ENCODE measurements at regions not wholly inside any gene's neighbourhood (a gene's known extent, or its start where the extent isn't known, plus 50 kb on each side); places are given as distances from the start of the nearest gene placed in this dataset.

- H3K4me3 ChIP-seq (ENCODE audit: low read depth in 1 of 5, low read length in 5 of 5) = no peak overlapping the region
- H3K9me3 ChIP-seq (ENCODE audit: control insufficient read depth in 5 of 5, low read length in 5 of 5) = no peaks in the 10 kb centered on the region
- H3K9ac ChIP-seq (ENCODE audit: low read length in 5 of 5) = no peak overlapping the region
- no peak overlapping the region for H3K27ac ChIP-seq (ENCODE audit: low read depth, low read length)
- H3K4me1 ChIP-seq (ENCODE audit: control insufficient read depth in 5 of 5, insufficient read depth in 5 of 5, low read length in 5 of 5) = peaks cover 3 to 42% (median 37%) of the 10 kb centered on the region in 5 donors
- H3K27me3 ChIP-seq (ENCODE audit: control insufficient read depth in 5 of 5, insufficient read depth in 4 of 5, low read length in 5 of 5) = no peaks in the 10 kb centered on the region
- H3K36me3 ChIP-seq (ENCODE audit: control insufficient read depth in 5 of 5, insufficient read depth in 5 of 5, low read length in 5 of 5) = no peaks in the 10 kb centered on the region
Measured at GRCh38 chr12:89215196-89215595, 137.1 kb downstream of the DUSP6 start.

- H3K9ac ChIP-seq (ENCODE audit: low read length in 5 of 5) = no peak overlapping the region
- H3K36me3 ChIP-seq (ENCODE audit: control insufficient read depth in 5 of 5, insufficient read depth in 5 of 5, low read length in 5 of 5) = no peaks in the 10 kb centered on the region
- peaks cover 3 to 49% (median 43%) of the 10 kb centered on the region in 5 donors for H3K4me1 ChIP-seq (ENCODE audit: control insufficient read depth in 5 of 5, insufficient read depth in 5 of 5, low read length in 5 of 5)
- no peaks in the 10 kb centered on the region for H3K27me3 ChIP-seq (ENCODE audit: control insufficient read depth in 5 of 5, insufficient read depth in 4 of 5, low read length in 5 of 5)
- no peak overlapping the region for H3K4me3 ChIP-seq (ENCODE audit: low read depth in 1 of 5, low read length in 5 of 5)
- H3K27ac ChIP-seq (ENCODE audit: low read depth, low read length) = peak overlapping the region; percentile 70
- H3K9me3 ChIP-seq (ENCODE audit: control insufficient read depth in 5 of 5, low read length in 5 of 5) = no peaks in the 10 kb centered on the region
Measured at GRCh38 chr12:89213747-89214146, 138.6 kb downstream of the DUSP6 start.

GRCh38 chr12:89213139-89213538, 139.2 kb downstream of the DUSP6 start:
- H3K27me3 ChIP-seq (ENCODE audit: control insufficient read depth in 5 of 5, insufficient read depth in 4 of 5, low read length in 5 of 5) = no peaks in the 10 kb centered on the region
- no peaks in the 10 kb centered on the region for H3K36me3 ChIP-seq (ENCODE audit: control insufficient read depth in 5 of 5, insufficient read depth in 5 of 5, low read length in 5 of 5)
- H3K9ac ChIP-seq (ENCODE audit: low read length in 5 of 5) = no peak overlapping the region
- H3K27ac ChIP-seq (ENCODE audit: low read depth, low read length) = peak overlapping the region; percentile 70
- H3K4me3 ChIP-seq (ENCODE audit: low read depth in 1 of 5, low read length in 5 of 5) = no peak overlapping the region
- peaks cover 3 to 53% (median 45%) of the 10 kb centered on the region in 5 donors for H3K4me1 ChIP-seq (ENCODE audit: control insufficient read depth in 5 of 5, insufficient read depth in 5 of 5, low read length in 5 of 5)
- H3K9me3 ChIP-seq (ENCODE audit: control insufficient read depth in 5 of 5, low read length in 5 of 5) = no peaks in the 10 kb centered on the region

GRCh38 chr12:89212339-89212771, 139.9 kb downstream of the DUSP6 start:
- no peak overlapping the region for H3K4me3 ChIP-seq (ENCODE audit: low read depth in 1 of 5, low read length in 5 of 5)
- no peaks in the 10 kb centered on the region for H3K36me3 ChIP-seq (ENCODE audit: control insufficient read depth in 5 of 5, insufficient read depth in 5 of 5, low read length in 5 of 5)
- H3K9ac ChIP-seq (ENCODE audit: low read length in 5 of 5) = no peak overlapping the region
- peak overlapping the region; percentile 70 for H3K27ac ChIP-seq (ENCODE audit: low read depth, low read length)
- peaks cover 0 to 45% (median 38%) of the 10 kb centered on the region in 5 donors for H3K4me1 ChIP-seq (ENCODE audit: control insufficient read depth in 5 of 5, insufficient read depth in 5 of 5, low read length in 5 of 5)
- H3K9me3 ChIP-seq (ENCODE audit: control insufficient read depth in 5 of 5, low read length in 5 of 5) = no peaks in the 10 kb centered on the region
- no peaks in the 10 kb centered on the region for H3K27me3 ChIP-seq (ENCODE audit: control insufficient read depth in 5 of 5, insufficient read depth in 4 of 5, low read length in 5 of 5)

GRCh38 chr12:89211456-89211855, 140.8 kb downstream of the DUSP6 start:
- H3K27ac ChIP-seq (ENCODE audit: low read depth, low read length) = peak overlapping the region; percentile 70
- H3K9me3 ChIP-seq (ENCODE audit: control insufficient read depth in 5 of 5, low read length in 5 of 5) = no peaks in the 10 kb centered on the region

GRCh38 chr12:89210277-89210676, 142.0 kb downstream of the DUSP6 start:
- no peak overlapping the region for H3K9ac ChIP-seq (ENCODE audit: low read length in 5 of 5)
- H3K27ac ChIP-seq (ENCODE audit: low read depth, low read length) = peak overlapping the region; percentile 70
- no peak overlapping the region for H3K4me3 ChIP-seq (ENCODE audit: low read depth in 1 of 5, low read length in 5 of 5)
- H3K27me3 ChIP-seq (ENCODE audit: control insufficient read depth in 5 of 5, insufficient read depth in 4 of 5, low read length in 5 of 5) = no peaks in the 10 kb centered on the region
- no peaks in the 10 kb centered on the region for H3K9me3 ChIP-seq (ENCODE audit: control insufficient read depth in 5 of 5, low read length in 5 of 5)
- peaks cover 0 to 39% (median 30%) of the 10 kb centered on the region in 5 donors for H3K4me1 ChIP-seq (ENCODE audit: control insufficient read depth in 5 of 5, insufficient read depth in 5 of 5, low read length in 5 of 5)
- H3K36me3 ChIP-seq (ENCODE audit: control insufficient read depth in 5 of 5, insufficient read depth in 5 of 5, low read length in 5 of 5) = no peaks in the 10 kb centered on the region

More at GRCh38 chr12:89211456-89211855, 140.8 kb downstream of the DUSP6 start:
- H3K27me3 ChIP-seq (ENCODE audit: control insufficient read depth in 5 of 5, insufficient read depth in 4 of 5, low read length in 5 of 5) = no peaks in the 10 kb centered on the region
- H3K9ac ChIP-seq (ENCODE audit: low read length in 5 of 5) = peak overlapping the region in 1 of 5 donors; percentile 7
- no peaks in the 10 kb centered on the region for H3K36me3 ChIP-seq (ENCODE audit: control insufficient read depth in 5 of 5, insufficient read depth in 5 of 5, low read length in 5 of 5)
- H3K4me3 ChIP-seq (ENCODE audit: low read depth in 1 of 5, low read length in 5 of 5) = no peak overlapping the region
- peaks cover 0 to 39% (median 30%) of the 10 kb centered on the region in 5 donors for H3K4me1 ChIP-seq (ENCODE audit: control insufficient read depth in 5 of 5, insufficient read depth in 5 of 5, low read length in 5 of 5)

GRCh38 chr12:89208661-89209096, 143.6 kb downstream of the DUSP6 start:
- Histone ChIP-seq H3K36me3 (ENCODE audit: control insufficient read depth in 5 of 5, insufficient read depth in 5 of 5, low read length in 5 of 5) (no peaks in the 10 kb centered on the region), H3K27ac (ENCODE audit: low read depth, low read length) (peak overlapping the region; percentile 57), H3K27me3 (ENCODE audit: control insufficient read depth in 5 of 5, insufficient read depth in 4 of 5, low read length in 5 of 5) (no peaks in the 10 kb centered on the region), H3K4me1 (ENCODE audit: control insufficient read depth in 5 of 5, insufficient read depth in 5 of 5, low read length in 5 of 5) (peaks cover 0 to 35% (median 30%) of the 10 kb centered on the region in 5 donors), H3K4me3 (ENCODE audit: low read depth in 1 of 5, low read length in 5 of 5) (peak overlapping the region in 1 of 5 donors; percentile 19), H3K9ac (ENCODE audit: low read length in 5 of 5) (peak overlapping the region in 1 of 5 donors; percentile 17), H3K9me3 (ENCODE audit: control insufficient read depth in 5 of 5, low read length in 5 of 5) (no peaks in the 10 kb centered on the region)

- H3K4me1 ChIP-seq (ENCODE audit: control insufficient read depth in 5 of 5, insufficient read depth in 5 of 5, low read length in 5 of 5) = peaks cover 0 to 18% (median 12%) of the 10 kb centered on the region in 5 donors
- no peaks in the 10 kb centered on the region for H3K36me3 ChIP-seq (ENCODE audit: control insufficient read depth in 5 of 5, insufficient read depth in 5 of 5, low read length in 5 of 5)
- no peak overlapping the region for H3K27ac ChIP-seq (ENCODE audit: low read depth, low read length)
- H3K4me3 ChIP-seq (ENCODE audit: low read depth in 1 of 5, low read length in 5 of 5) = no peak overlapping the region
- H3K27me3 ChIP-seq (ENCODE audit: control insufficient read depth in 5 of 5, insufficient read depth in 4 of 5, low read length in 5 of 5) = no peaks in the 10 kb centered on the region
- no peaks in the 10 kb centered on the region for H3K9me3 ChIP-seq (ENCODE audit: control insufficient read depth in 5 of 5, low read length in 5 of 5)
- no peak overlapping the region for H3K9ac ChIP-seq (ENCODE audit: low read length in 5 of 5)
Measured at GRCh38 chr12:89206390-89206789, 145.9 kb downstream of the DUSP6 start.

- H3K4me3 ChIP-seq (ENCODE audit: low read depth in 1 of 5, low read length in 5 of 5) = no peak overlapping the region
- no peak overlapping the region for H3K9ac ChIP-seq (ENCODE audit: low read length in 5 of 5)
- no peaks in the 10 kb centered on the region for H3K27me3 ChIP-seq (ENCODE audit: control insufficient read depth in 5 of 5, insufficient read depth in 4 of 5, low read length in 5 of 5)
- H3K36me3 ChIP-seq (ENCODE audit: control insufficient read depth in 5 of 5, insufficient read depth in 5 of 5, low read length in 5 of 5) = no peaks in the 10 kb centered on the region
- no peaks in the 10 kb centered on the region for H3K9me3 ChIP-seq (ENCODE audit: control insufficient read depth in 5 of 5, low read length in 5 of 5)
- peaks cover 0 to 17% (median 11%) of the 10 kb centered on the region in 5 donors for H3K4me1 ChIP-seq (ENCODE audit: control insufficient read depth in 5 of 5, insufficient read depth in 5 of 5, low read length in 5 of 5)
- H3K27ac ChIP-seq (ENCODE audit: low read depth, low read length) = no peak overlapping the region
Measured at GRCh38 chr12:89205517-89205916, 146.8 kb downstream of the DUSP6 start.

GRCh38 chr12:89203144-89203543, 149.2 kb downstream of the DUSP6 start:
- peaks cover 0 to 9% (median 0%) of the 10 kb centered on the region in 5 donors for H3K4me1 ChIP-seq (ENCODE audit: control insufficient read depth in 5 of 5, insufficient read depth in 5 of 5, low read length in 5 of 5)
- H3K27me3 ChIP-seq (ENCODE audit: control insufficient read depth in 5 of 5, insufficient read depth in 4 of 5, low read length in 5 of 5) = no peaks in the 10 kb centered on the region

More at GRCh38 chr12:89203144-89203543, 149.2 kb downstream of the DUSP6 start:
- H3K4me3 ChIP-seq (ENCODE audit: low read depth in 1 of 5, low read length in 5 of 5) = no peak overlapping the region
- no peak overlapping the region for H3K27ac ChIP-seq (ENCODE audit: low read depth, low read length)
- no peaks in the 10 kb centered on the region for H3K9me3 ChIP-seq (ENCODE audit: control insufficient read depth in 5 of 5, low read length in 5 of 5)
- H3K9ac ChIP-seq (ENCODE audit: low read length in 5 of 5) = no peak overlapping the region
- H3K36me3 ChIP-seq (ENCODE audit: control insufficient read depth in 5 of 5, insufficient read depth in 5 of 5, low read length in 5 of 5) = no peaks in the 10 kb centered on the region
